BLaER1 treated with 17β-estradiol and CSF1 and Interleukin-3, amounts not matched to agents 10 nM and 100 nM (cell line): ENCODE measurements at regions not wholly inside any gene's neighbourhood (a gene's known extent, or its start where the extent isn't known, plus 50 kb on each side); places are given as distances from the start of the nearest gene placed in this dataset.
A peak's percentile ranks its signal among the peaks of the same experiment; 100 is the strongest.

Experiments
- H3K27ac ChIP-seq, 11 experiments: shearing (Covaris generic); formaldehyde crosslinking; 2 replicates each; pipeline ENCODE4 v1.8.1; 2022
- H3K27me3 ChIP-seq, 11 experiments: shearing (Covaris generic); formaldehyde crosslinking; 2 replicates each; pipeline ENCODE4 v1.8.1; 2022
- H3K36me3 ChIP-seq, 11 experiments: shearing (Covaris generic); formaldehyde crosslinking; 2 replicates each; pipeline ENCODE4 v1.8.1; 2022
- H3K4me1 ChIP-seq, 10 experiments: shearing (Covaris generic); formaldehyde crosslinking; 2 replicates each; pipeline ENCODE4 v1.8.1; 2022
- H3K4me2 ChIP-seq, 11 experiments: shearing (Covaris generic); formaldehyde crosslinking; 2 replicates each; pipeline ENCODE4 v1.8.1; 2022
- H3K4me3 ChIP-seq, 10 experiments: shearing (Covaris generic); formaldehyde crosslinking; 2 replicates each; pipeline ENCODE4 v1.8.1; 2022
- H3K9ac ChIP-seq, 11 experiments: shearing (Covaris generic); formaldehyde crosslinking; 2 replicates each; pipeline ENCODE4 v1.8.1; 2022
- H3K9me3 ChIP-seq, 11 experiments: shearing (Covaris generic); formaldehyde crosslinking; replicated peaks in 1 of 11; 2 replicates each; pipeline ENCODE4 v1.8.1; 2022
- H4K20me1 ChIP-seq, 11 experiments: shearing (Covaris generic); formaldehyde crosslinking; 2 replicates each; pipeline ENCODE4 v1.8.1; 2022
- Cebpa-rat ChIP-seq, 11 experiments: shearing (Covaris generic); IDR thresholded peaks; 2 replicates each; pipeline ENCODE4 v1.8.1; 2022

DNA sequence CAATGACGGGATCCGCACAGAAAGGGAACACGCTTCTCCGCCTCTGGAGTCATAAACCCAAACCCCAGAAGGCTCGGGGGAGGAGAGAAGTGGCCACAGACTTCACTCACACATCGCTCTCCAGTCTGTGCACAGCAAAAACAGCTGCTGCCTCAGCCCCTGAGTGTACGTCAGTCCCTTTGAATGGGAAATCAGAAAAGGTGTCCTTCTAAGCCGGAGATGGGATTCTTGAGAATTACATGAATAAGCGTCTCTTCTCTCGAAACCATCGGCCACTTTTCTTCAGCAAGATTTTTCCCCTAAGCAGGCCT, 78.3 kb downstream of the PDCL3 start:
- Histone ChIP-seq H3K36me3 (no peaks in the 10 kb centered on the region), H3K4me2 (peak overlapping the region in 9 of 11 experiments; percentile 20 to 77 (median 63); a peak in 14 of 22 replicates), H3K4me1 (peaks cover 16 to 55% (median 42%) of the 10 kb centered on the region in 10 experiments), H3K27ac (no peak overlapping the region), H3K4me3 (no peak overlapping the region), H3K9ac (no peak overlapping the region), H3K27me3 (peaks cover 0 to 14% (median 0%) of the 10 kb centered on the region in 11 experiments; a peak in 1 of 22 replicates), H3K9me3 (peaks cover 6 to 17% (median 16%) of the 10 kb centered on the region in 11 experiments; a peak in 19 of 22 replicates), H4K20me1 (no peaks in the 10 kb centered on the region)
- no peak for TF ChIP-seq Cebpa-rat (IDR thresholded peaks at IDR 0.05)

DNA sequence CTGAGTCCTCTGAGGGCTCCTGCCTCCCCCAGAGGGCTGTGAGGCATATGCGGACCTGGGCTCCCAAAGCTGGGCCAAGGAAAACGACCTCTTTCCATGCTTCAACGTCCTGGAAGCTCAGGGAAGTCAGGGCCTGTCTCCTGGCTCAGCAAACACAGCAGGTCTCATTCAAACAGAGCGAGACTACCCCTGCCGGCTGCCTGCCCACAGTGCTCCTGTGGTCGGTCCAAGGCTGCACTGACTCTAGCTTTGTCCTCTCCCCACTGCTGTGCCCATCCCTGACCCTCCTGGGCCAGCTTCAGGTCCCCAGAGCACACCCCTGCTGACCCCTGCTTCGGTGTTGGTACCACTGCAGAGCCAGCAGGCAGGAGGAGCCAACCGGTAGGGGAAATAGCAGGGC, 79.6 kb downstream of the PDCL3 start:
- Histone ChIP-seq H3K9ac (no peak overlapping the region), H3K9me3 (peaks cover 6 to 28% (median 21%) of the 10 kb centered on the region in 11 experiments; a peak in 21 of 22 replicates), H3K4me2 (peak overlapping the region in 10 of 11 experiments; percentile 13 to 77 (median 61); a peak in 18 of 22 replicates), H3K27me3 (peaks cover 0 to 14% (median 0%) of the 10 kb centered on the region in 11 experiments; a peak in 1 of 22 replicates), H3K4me1 (peaks cover 16 to 55% (median 42%) of the 10 kb centered on the region in 10 experiments), H3K4me3 (no peak overlapping the region; a peak in 1 of 20 replicates), H3K27ac (no peak overlapping the region), H3K36me3 (no peaks in the 10 kb centered on the region), H4K20me1 (no peaks in the 10 kb centered on the region)
- TF ChIP-seq Cebpa-rat (IDR thresholded peaks at IDR 0.05): no peak

- Histone ChIP-seq H3K4me2 (peak overlapping the region; percentile 49 to 72 (median 64)), H3K9me3 (peaks cover 16 to 38% (median 32%) of the 10 kb centered on the region in 11 experiments)
Observed at GRCh38 chr2:100643467-100643866, 80.7 kb downstream of the PDCL3 start.

DNA sequence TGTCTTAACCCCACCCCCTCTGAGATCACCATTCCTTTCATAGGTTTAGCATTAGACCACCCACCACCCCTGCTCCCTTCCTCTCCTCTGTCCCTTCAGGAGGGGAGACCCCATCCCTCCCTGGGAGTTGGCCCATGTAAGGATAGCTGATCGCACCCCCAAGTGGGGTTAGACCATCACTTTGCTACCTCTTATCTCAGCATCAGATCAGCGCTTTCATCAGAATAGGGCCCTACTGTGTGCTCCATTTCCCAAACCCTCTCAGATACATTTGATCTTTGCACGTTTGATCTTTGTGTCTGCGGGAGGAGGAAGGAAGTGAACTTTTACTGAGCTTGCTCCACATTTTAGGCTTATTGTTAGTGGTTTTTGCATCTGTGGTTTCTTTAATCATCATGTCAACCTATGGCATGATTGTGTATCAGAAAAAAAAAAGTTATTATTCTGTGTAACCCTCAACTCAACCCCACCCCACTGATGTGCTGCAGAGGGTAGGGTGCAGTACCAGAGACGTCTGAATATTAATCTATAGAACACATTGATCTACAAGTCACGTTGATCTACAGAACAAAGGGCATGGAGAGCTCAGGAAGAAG, 81.2 kb downstream of the PDCL3 start:
- H3K9me3 ChIP-seq: peaks cover 22 to 44% (median 37%) of the 10 kb centered on the region in 11 experiments
- no peak for TF ChIP-seq Cebpa-rat (IDR thresholded peaks at IDR 0.05)
- H3K27me3 ChIP-seq: peaks cover 0 to 14% (median 0%) of the 10 kb centered on the region in 11 experiments; a peak in 1 of 22 replicates
- H3K27ac ChIP-seq: peak overlapping the region in 2 of 11 experiments; percentile 6 to 10; a peak in 1 of 22 replicates
- H3K4me1 ChIP-seq: peaks cover 16 to 55% (median 42%) of the 10 kb centered on the region in 10 experiments
- no peaks in the 10 kb centered on the region for H4K20me1 ChIP-seq
- H3K9ac ChIP-seq: no peak overlapping the region
- peak overlapping the region; percentile 49 to 72 (median 64) for H3K4me2 ChIP-seq
- H3K36me3 ChIP-seq: no peaks in the 10 kb centered on the region
- no peak overlapping the region for H3K4me3 ChIP-seq

More at GRCh38 chr2:100643467-100643866, 80.7 kb downstream of the PDCL3 start:
- TF ChIP-seq Cebpa-rat (IDR thresholded peaks at IDR 0.05): no peak
- no peak overlapping the region for H3K9ac ChIP-seq
- peaks cover 16 to 55% (median 42%) of the 10 kb centered on the region in 10 experiments for H3K4me1 ChIP-seq
- H4K20me1 ChIP-seq: no peaks in the 10 kb centered on the region
- peaks cover 0 to 14% (median 0%) of the 10 kb centered on the region in 11 experiments; a peak in 1 of 22 replicates for H3K27me3 ChIP-seq
- no peak overlapping the region for H3K4me3 ChIP-seq
- H3K36me3 ChIP-seq: no peaks in the 10 kb centered on the region
- H3K27ac ChIP-seq: peak overlapping the region in 3 of 11 experiments; percentile 6 to 10 (median 10); a peak in 1 of 22 replicates

- H3K4me1 ChIP-seq: peaks cover 16 to 41% (median 38%) of the 10 kb centered on the region in 10 experiments
- H3K9ac ChIP-seq: no peak overlapping the region
- no peaks in the 10 kb centered on the region for H3K36me3 ChIP-seq
- no peaks in the 10 kb centered on the region for H4K20me1 ChIP-seq
- no peak for TF ChIP-seq Cebpa-rat (IDR thresholded peaks at IDR 0.05)
- H3K27me3 ChIP-seq: peaks cover 0 to 7% (median 0%) of the 10 kb centered on the region in 11 experiments; a peak in 1 of 22 replicates
- peaks cover 23 to 49% (median 38%) of the 10 kb centered on the region in 11 experiments for H3K9me3 ChIP-seq
- H3K27ac ChIP-seq: no peak overlapping the region
- H3K4me3 ChIP-seq: no peak overlapping the region
- no peak overlapping the region for H3K4me2 ChIP-seq
Observed at GRCh38 chr2:100645695-100646429, 83.1 kb downstream of the PDCL3 start.

DNA sequence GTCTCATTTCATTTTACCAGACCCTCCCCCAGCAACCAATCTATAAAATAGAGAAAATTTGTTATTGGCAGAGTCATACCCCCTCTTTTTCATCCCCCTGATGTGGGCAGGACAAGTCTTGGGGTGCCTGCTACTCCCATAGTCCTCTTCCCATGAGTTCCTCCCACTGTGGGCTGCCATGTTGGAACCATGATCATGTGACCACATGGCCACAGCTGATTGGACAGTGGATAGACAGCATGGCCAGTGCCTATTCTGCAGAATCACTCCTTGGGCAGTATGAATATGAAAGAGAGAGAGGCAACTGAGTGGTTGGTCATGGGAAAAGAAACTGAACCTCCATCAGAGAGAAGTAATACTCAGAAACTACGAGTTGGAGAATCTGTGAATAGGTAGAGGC, 84.9 kb downstream of the PDCL3 start:
- no peak overlapping the region for H3K9ac ChIP-seq
- H3K27ac ChIP-seq: no peak overlapping the region
- H3K4me2 ChIP-seq: no peak overlapping the region
- H4K20me1 ChIP-seq: no peaks in the 10 kb centered on the region
- H3K4me1 ChIP-seq: peaks cover 16 to 23% (median 21%) of the 10 kb centered on the region in 10 experiments
- no peaks in the 10 kb centered on the region for H3K36me3 ChIP-seq
- H3K4me3 ChIP-seq: no peak overlapping the region
- H3K27me3 ChIP-seq: no peaks in the 10 kb centered on the region
- no peak for TF ChIP-seq Cebpa-rat (IDR thresholded peaks at IDR 0.05)
- peaks cover 23 to 49% (median 38%) of the 10 kb centered on the region in 11 experiments for H3K9me3 ChIP-seq

DNA sequence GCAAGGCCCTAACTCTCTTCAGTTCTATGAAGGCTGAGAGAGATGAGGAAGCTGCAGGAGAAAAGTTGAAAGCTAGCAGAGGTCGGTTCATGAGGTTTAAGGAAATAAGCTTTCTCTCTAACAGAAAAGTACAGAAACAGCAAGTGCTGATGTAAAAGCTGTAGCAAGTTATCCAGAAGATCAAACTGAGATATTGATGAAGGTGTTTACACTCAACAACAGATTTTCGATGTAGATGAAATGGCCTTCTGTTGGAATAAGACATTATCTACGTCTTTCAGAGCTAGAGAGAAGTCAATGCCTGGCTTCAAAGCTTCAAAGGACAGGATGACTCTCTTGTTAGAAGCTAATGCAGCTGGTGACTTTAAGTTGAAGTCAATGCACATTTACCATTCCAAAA, 87.4 kb downstream of the PDCL3 start:
- TF ChIP-seq Cebpa-rat (IDR thresholded peaks at IDR 0.05): no peak
- no peak overlapping the region for H3K27ac ChIP-seq
- H3K4me1 ChIP-seq: peaks cover 0 to under 1% (median 0%) of the 10 kb centered on the region in 10 experiments; a peak in 2 of 20 replicates
- no peak overlapping the region for H3K4me2 ChIP-seq
- H3K9ac ChIP-seq: no peak overlapping the region
- no peaks in the 10 kb centered on the region for H3K36me3 ChIP-seq
- H3K9me3 ChIP-seq: peaks cover 16 to 41% (median 31%) of the 10 kb centered on the region in 11 experiments
- no peak overlapping the region for H3K4me3 ChIP-seq
- H3K27me3 ChIP-seq: no peaks in the 10 kb centered on the region
- H4K20me1 ChIP-seq: no peaks in the 10 kb centered on the region

DNA sequence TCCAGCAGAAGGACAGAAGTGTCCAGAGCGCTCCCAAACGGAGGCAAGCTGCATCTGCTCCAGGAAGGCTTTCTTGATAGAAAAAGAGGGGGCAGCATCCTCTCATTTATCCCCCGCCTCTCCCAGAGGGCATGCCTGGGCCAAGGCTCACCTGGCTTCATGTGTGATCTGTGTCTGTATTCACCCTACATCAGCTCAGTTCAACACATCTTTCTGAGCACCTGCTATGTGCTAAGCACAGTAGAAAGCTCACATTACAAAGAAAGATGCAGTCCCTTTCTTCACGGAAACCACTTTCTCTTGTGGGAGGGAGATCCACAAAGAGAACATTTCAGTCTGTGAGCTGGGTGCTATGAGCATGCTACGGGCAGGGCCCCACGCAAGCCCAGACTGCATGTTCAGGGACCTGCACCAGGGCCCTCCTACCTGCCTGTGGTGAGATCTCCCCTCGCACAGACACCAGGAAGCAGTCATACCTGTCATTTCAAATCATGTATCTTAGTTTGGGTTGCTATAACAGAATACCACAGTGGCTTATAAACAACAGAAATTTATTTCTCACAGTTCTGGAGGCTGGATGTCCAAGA, 90.7 kb downstream of the PDCL3 start:
- Histone ChIP-seq H3K9ac (no peak overlapping the region), H3K4me3 (no peak overlapping the region), H3K4me1 (no peaks in the 10 kb centered on the region), H3K27ac (no peak overlapping the region), H3K9me3 (peaks cover 5 to 12% (median 6%) of the 10 kb centered on the region in 11 experiments; a peak in 21 of 22 replicates), H4K20me1 (no peaks in the 10 kb centered on the region), H3K4me2 (no peak overlapping the region), H3K27me3 (no peaks in the 10 kb centered on the region), H3K36me3 (no peaks in the 10 kb centered on the region)
- TF ChIP-seq Cebpa-rat (IDR thresholded peaks at IDR 0.05): no peak

DNA sequence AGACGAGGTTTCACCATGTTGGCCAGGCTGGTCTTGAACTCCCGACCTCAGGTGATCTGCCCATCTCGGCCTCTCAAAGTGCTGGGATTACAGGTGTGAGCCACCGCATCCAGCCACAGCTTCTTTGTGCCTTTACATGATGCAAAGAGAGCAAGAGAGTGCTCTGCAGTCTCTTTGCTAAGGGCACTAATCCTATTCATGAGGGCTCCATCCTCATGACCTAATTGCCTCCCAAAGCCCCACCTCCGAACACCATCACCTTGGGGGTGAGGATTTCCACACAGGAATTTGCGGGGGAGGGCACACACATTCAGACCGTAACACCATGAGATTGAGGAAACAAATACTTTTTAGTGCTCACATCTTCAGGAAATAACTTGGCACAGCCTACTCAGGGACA, 91.8 kb downstream of the PDCL3 start:
- Histone ChIP-seq H3K4me3 (no peak overlapping the region), H3K27me3 (no peaks in the 10 kb centered on the region), H3K9me3 (peaks cover 0 to under 1% (median 0%) of the 10 kb centered on the region in 11 experiments; a peak in 2 of 22 replicates), H3K9ac (no peak overlapping the region), H3K27ac (no peak overlapping the region), H3K4me2 (no peak overlapping the region), H4K20me1 (no peaks in the 10 kb centered on the region), H3K36me3 (no peaks in the 10 kb centered on the region), H3K4me1 (no peaks in the 10 kb centered on the region)
- no peak for TF ChIP-seq Cebpa-rat (IDR thresholded peaks at IDR 0.05)
